Activated gamma-delta T cell treated with Interleukin-2 at 50 U/mL for 16 hours (primary cell): ENCODE measurements at regions not wholly inside any gene's neighbourhood (a gene's known extent, or its start where the extent isn't known, plus 50 kb on each side); places are given as distances from the start of the nearest gene placed in this dataset.

Experiments
- DNase-seq: peaks from one replicate; pipeline ENCODE4 v3.0.0-alpha.2; 2020

DNA sequence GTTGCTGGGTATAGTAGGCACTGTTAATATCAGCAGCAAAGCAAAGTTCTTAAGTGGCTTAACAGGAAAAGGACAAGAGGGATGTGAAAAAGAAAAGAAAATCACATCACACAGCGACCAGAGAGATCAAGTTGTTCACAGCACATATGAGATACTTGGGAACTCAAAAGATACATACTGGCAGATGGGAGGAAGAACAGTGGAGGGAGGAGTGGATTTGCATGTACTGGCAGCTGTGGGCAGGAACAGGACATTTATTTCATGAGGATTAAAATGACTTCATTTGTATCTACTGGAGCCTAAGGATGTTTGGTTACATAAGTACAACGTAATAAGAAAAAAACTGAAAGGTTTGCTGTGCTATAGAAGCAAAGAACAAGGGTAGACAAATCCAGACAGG, 136.5 kb upstream of the IFNG-AS1 start:
- DNase-seq, result no peak

DNA sequence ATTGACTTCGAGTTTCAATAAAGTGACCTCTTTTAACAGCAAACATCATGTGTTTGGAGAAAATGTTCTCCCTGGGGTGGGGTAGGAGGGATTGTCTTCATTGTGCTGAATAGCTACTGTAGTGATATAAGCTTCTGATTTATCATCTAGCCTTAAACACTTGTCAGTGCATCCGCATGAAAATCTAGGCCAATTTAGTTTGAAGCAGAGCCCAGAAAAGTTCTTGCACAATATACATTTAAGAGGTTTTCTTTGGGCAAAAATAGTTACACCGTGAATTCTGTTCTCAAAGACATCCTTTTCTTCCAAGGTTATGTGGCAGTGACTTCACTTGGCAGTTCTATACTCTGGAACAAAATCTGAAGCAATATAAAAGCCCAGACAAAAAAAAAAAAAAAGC, 136.0 kb upstream of the IFNG-AS1 start:
- DNase-seq, result no peak

DNA sequence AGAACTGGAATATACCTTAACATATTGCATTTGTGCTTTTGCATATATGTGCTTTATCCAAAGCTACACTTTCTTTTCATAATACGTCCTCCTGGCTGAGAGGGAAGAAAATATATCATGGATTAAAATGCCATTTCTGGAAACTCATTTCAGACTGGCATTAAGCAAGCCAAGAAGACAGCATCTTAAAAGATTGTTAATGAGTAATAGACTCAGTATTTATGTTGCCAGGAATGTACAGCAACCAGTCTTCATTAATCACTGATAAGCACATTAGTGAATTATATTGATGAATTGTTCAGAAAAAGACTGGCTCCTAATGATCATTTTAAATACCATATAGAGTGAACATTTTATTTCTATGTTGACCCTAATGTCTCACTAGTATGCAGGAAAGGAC, 134.9 kb upstream of the IFNG-AS1 start:
- DNase-seq, result no peak

DNA sequence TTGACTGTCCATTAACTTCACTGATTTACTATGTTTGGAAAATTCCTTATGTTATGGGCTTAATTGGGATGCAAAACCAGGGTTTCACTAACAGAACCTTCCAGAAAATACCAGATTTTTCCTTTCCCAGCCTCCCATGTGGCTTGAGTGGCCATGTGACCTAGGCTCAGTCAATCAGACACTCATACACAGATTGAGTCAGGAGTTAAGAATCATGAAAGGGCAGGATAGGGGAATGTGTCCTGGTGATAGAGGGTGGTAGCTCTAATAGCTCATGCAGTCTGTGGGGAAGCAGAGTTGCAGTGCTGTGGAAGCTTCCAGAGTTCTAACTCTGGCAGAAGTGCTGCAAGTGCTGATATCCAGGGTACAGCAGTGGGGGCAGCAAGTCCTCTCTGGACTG, 134.1 kb upstream of the IFNG-AS1 start:
- no peak for DNase-seq

DNA sequence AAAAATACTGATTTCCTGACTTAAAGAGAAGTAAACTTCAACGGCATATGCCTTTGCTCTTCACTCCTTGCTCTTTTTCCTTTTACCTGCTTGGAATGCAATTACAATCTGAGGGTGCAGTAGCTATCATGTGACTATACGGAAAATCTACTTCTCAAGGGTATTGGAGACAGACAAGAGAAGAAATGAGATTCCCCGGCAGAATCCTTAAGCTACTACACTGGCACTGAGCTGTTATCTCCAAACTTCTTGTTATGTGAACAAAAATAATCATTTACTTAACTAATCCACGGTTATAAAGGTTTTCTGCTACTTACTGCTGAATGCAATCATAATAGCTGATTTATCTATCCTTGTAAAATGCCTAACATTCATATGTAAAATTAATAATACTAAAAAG, 118.0 kb upstream of the IFNG-AS1 start:
- DNase-seq, result no peak

DNA sequence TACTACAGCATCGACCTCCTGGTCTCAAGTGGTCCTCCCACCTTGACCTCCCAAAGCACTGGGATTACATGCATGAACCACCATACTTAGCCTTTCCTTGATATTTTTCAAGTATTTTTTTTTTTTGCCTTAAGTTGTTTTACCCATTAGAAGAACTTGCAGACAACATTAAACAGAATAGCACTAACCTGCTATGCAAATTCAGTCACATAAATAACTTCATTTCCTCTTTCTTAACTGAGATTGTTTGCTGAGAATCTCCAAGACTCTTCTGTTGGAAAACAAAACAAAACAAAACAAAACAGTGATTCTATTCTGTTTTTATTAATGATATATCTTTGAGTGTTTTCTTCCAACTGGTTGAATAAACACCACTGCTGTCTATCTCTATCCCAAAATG, 115.9 kb upstream of the IFNG-AS1 start:
- DNase-seq, result no peak

DNA sequence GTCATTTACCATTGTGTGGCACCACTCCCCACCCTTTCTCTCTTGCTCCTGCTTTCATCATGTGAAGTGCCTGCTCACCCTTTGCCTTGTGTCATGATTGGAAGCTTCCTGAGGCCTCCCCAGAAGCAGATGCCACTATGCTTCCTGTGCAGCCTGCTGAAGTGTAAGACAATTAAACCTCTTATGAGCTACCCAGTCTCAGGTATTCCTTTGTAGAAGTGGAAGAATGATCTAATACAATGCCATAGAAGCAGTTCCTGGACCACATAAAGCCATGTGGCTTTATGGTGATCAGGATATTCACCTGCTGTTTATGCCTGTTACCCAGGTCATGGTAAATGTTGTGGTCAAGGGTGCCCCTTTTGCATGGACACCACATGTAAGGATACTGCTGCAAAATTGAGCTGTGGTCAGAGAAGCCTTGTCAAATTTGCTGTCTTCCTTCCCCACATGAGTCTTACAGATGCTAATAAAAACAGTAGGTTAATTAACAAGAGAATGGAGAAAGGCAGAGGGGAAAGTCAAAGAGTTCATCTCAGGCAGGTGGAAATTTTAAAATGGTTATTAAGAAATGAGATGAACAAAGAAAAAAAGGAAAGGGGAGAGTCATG, 112.8 kb upstream of the IFNG-AS1 start:
- no peak for DNase-seq

DNA sequence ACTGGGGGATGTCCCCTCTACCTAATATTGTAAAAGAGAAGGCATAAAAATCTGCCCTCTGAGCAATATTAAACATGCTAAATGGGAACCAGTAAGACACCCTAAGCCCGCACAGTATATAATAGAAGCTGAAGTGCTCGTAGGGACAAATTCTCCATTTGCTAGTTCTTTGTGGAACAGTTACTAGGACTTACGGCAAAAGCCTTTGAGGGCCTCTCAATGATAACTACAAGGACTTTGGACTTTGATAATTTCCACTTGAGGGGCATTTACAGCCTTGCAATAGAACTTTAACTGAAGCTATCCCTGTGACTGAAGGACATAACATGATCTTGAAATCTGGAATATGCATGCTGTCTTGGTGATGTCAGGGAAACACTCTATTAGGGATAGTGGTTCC, 111.5 kb upstream of the IFNG-AS1 start:
- DNase-seq, result no peak

DNA sequence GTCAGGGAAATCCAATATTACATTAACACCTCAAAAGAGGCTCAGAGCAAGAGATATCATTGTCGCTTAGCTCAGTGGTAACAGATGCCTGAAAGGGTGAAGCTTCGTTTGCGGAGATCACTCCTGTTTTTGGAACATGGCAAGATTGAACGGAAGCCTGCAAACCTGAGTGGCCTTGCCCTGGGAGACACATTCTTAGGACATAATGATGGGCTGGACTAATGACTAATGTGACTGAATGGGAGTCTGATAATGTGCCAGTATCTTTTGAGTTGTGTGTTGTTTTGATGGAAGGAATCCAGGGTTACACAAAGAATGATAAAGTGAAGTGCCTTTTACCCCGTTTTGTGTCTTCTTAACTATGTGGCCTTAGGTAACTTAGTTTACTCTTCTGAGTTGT, 109.3 kb upstream of the IFNG-AS1 start:
- DNase-seq, result no peak

DNA sequence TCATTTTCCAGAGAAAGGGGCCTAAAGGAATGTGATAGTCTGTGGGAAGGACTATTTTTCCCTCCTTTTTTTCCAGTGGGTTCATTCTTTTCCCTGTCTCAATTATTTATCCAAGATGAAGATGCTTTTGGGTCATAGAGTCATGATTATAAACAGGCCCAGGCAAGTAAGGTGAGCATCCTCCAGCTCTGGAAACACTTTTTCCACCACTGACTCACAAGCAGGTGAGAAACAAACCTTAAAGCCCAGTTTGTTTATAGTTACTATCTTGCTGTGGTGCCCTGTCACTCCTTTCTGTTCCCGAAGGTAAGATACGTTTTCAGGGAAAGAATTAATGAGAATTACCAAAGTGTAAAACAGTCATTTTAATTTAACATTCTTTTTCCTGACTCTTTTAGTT, 107.7 kb upstream of the IFNG-AS1 start:
- no peak for DNase-seq

DNA sequence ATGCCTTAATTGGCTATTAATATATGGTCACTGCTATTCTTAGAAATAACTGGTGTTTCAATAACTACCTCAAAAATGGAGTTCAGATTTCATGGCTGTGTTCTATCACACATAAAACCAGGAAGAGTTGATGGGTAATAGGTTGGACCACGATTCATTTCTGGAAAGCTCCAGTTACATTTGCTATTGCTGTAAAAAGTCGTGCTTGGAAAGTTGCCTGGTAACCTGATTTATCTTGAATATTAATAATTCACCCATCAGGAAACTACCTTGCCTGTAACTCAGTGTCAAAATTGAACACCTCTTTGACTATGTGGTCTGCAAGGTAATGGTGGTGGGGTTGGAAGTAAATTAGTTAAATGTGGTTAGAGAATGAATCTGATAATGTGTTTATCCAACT, 104.7 kb upstream of the IFNG-AS1 start:
- no peak for DNase-seq

DNA sequence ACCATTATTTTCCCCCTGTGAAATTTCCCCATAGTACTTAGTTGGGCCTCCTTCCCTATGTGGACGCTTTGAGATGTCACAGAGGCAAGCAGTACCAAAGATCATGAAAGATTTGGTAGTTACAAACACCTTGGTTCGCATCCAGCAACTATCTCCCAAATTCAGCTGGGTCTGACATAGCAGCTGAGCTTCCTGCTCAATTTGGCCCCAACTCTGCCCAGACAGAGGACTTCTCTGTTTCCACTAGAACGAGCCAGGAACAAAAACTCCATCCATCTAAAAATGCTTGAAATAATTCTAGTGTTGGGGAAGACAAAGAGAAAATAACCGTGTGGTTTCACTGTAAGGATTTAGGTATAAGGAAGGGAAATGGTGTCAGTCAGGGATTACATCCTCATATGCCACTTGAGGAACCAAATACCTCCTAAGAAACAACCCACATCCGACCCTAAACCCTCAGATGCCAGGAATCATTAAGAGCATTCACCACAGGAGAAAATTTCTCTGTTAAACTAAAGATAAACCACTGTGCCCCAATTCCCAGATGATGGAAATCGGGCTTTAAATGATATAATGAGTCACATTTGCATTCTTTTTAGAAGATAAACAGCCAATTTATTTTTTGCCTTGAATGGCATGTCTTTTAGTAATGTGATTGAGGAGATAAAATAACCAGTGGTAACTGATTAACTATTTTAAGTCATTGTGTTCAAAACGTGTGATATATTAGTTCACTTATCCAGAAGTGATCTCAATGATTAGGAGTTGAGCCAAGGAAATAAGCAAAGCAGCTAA, 103.7 kb upstream of the IFNG-AS1 start:
- no peak for DNase-seq

DNA sequence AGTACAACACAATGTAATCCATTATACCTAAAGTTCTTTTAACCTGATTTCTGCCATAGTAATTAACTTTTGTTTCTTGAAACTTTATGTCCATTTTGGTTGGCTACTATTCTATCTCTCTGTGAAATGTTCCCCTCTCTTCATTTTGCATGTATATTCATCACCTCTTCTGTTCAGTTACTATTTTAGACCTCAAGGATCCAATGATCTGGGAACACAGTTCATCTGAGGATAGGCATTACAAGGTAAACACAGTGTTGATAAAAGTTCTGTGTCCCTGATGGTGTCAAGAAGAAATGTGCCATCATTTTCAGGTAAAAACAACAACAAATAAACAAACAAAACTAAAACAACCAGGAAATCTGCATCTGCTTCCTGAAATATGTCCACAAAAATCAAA, 102.2 kb upstream of the IFNG-AS1 start:
- no peak for DNase-seq

DNA sequence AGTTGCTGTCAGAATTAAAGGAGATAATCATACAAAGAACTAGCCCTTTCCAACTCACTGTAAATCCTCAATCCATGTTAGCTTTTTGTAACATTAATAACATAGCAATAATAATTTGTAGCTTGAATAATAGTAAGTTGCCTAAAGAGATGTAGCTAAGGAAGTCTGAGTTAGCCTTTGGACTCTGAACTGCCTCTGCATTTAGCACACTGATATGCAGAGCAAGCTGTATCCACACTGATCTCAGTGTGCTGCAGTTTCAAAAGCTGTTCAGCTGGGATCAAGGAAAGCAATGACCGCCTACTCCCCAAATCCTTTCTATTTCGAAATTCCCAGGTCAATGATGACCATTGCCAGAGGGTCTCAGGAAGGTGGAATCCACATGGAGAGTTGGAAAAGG, 99.3 kb upstream of the IFNG-AS1 start:
- no peak for DNase-seq

DNA sequence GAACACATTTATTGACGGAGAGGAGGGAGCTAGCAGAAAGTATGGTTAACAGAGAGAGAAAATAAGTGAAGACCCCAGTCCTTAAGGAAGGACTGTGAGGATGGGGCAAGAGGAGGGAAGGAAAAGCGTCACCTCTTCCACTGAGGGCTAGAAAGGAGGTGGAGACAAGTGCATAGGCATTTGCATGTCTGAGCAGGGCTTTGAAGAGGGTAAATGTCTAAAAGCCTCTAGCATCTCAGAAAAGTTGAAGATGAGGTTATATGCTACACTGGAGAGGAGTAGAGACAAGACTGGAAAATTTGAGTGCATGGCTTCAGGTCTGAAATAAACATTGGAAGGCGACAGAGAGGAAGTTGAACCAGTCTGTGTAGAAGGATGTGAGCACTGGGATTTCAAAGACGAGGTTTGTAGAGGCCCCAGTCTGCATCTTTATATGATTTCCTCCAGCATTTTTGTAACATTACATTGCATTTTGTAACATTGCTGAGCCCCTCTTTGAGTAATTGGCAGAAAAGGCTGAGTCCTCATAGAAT, 98.5 kb upstream of the IFNG-AS1 start:
- DNase-seq, result no peak

DNA sequence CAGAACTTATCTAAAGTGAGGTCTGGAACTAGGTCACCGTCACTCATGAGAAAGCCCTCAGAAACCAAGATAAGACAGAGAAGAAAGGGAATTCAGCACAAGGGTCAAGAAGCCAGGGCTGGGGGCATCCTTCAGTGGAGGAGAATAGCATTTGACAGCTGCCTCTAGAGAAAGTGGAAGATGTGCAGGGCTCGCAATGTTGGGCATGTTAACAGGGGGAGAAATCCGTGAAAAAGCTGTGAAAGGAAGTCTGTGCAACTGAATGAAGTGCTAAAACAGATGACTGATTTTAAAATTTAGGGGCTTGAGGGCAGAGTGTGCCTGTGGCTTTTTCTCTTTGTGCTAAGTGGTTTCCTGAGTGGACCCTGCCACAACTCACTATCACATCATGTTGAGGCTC, 97.7 kb upstream of the IFNG-AS1 start:
- no peak for DNase-seq

DNA sequence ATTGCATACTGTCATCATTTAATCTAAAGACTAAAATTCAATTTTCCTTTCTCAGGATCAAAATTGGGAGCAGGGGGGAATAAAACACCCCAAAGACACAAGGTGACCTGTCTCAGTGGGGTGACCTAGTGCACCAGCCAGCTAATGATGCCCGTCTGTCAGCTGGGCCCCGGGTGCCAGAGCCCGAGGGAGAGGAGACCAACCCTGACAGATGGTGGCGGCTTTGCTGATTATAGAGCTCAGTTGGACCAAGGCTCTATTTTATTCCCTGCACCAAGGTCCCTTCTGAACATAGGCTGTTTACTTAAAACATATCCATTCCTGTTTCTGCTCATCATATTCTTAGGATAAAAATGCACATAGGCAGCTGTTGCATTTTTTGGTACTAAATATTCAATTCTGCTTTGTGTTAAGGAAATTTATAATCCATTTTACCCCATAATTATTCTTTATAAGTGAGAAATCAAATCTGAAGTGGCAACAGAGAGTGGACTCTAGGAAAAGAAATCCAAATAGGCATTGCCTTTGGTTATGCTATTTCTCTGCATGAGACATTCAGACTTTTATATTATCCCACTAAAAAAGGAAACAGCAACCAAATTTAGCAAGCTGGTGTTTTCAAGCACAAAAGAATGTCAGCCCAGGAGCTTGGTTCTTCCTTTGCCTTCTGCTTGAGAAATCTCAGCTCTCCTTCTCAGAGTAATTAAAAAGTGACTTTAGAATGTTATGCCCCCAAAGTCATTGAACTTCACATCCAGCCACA, 96.8 kb upstream of the IFNG-AS1 start:
- no peak for DNase-seq

DNA sequence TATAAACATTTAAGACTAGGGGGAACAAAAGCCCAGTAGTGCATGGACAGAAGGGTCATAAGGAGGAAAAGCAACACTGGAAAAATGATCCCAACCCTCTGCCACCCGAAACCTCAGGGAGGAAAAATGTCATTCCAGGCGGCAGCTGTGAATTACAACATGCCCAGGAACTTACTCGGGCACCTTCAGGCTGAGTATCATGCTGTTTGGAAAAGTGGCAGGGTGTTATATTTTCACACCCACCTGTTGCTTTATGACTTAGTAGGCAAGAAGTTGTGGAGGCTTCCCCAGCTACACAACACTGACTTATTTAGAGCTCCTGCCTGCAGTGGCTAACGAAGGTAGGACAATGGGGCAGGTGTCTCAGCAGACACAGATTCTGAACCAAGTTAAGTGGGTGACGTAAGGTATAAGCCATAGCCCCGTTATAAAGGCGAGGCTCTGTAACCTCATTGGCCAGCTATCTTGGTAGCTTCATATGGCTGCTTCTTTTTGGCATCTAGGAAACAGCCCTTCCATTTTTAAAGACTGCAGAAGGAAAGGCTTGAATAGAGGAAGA, 96.1 kb upstream of the IFNG-AS1 start:
- no peak for DNase-seq

DNA sequence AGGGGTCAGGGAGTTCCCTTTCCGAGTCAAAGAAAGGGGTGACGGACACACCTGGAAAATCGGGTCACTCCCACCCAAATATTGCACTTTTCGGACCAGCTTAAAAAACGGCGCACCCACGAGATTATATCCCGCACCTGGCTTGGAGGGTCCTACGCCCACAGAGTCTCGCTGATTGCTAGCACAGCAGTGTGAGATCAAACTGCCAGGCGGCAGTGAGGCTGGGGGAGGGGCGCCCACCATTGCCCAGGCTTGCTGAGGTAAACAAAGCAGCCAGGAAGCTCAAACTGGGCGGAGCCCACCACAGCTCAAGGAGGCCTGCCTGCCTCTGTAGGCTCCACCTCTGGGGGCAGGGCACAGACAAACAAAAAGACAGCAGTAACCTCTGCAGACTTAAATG, 88.8 kb upstream of the IFNG-AS1 start:
- DNase-seq, result peak; percentile 46

DNA sequence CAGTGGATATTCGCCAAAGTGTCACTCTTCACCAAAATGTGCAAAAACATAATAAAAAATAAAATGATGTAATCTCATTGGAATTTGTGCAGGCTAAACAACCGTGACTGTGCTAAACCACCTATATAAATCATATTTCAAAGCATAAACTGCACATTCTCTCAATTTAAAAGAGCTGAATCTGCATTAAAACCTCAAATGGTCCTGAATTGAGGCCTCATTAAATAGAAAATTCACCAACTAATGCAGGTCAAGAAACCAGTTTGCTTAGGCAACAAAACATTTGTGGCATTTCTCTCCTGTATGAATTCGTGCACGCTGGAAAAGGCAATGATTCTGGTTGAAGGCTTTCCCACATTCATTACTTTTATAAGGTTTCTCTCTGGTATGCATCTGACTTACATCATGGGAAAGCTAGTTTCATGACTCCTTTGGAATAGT, 80.1 kb upstream of the IFNG-AS1 start:
- DNase-seq, result no peak

DNA sequence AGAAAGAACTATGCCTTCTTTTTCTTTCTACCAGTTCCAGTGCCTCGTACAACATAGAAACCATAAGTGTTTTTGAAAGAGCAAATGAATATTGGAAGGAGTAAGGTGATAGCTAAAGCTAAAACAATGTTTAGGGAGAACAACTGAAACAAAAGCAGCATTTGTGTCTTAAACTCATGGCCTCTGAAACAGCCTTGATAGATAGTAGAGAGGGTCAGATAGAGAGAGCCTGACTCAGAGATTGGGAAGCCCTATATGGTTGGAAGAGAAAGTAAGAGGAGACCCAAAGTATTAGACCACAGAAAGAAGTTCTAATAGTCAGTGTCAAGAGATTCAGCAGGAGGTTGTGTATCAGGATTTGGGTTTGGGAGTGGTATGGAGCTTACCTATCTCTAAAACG, 79.6 kb upstream of the IFNG-AS1 start:
- DNase-seq, result no peak

DNA sequence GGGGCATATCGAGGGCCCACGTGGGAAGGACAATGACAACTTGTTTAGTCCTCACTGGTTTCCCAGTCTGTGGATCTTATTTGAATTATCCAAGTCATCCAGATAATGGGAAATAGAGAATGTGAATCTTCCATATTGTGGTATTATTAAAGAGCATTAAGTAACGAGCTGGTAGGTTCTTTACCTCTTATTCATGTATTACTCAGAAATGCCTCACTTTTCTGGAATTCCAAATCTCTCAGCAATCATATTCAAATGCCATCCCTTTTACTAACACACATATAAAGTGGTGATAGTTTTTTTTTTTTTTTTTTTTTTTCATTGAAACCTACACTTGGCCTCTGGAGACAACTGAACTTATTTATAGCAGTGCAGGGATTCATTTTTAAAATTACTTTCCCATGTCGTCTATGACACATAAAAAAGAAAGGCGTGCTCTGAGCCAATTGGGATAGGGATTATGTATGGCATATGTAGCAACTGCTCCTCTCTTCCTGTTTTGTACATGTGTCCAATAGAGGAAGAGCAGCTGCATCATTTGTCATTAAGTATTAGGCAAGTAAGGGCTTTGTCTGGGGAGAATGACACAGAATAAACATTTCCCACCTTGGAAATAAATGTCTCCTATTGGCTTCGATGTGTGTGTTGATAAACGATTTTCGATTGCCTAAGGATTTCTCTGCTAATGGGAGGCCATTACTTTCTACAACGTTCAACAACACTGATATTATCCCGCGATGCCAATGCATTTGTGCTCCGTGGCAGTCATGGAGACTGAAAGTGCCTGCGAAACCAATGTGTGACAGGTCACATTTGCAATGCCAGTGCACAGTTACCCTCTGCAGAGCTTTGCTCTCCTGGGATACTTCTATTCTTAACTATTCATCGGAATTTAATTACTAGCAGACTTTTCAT, 78.6 kb upstream of the IFNG-AS1 start:
- no peak for DNase-seq

DNA sequence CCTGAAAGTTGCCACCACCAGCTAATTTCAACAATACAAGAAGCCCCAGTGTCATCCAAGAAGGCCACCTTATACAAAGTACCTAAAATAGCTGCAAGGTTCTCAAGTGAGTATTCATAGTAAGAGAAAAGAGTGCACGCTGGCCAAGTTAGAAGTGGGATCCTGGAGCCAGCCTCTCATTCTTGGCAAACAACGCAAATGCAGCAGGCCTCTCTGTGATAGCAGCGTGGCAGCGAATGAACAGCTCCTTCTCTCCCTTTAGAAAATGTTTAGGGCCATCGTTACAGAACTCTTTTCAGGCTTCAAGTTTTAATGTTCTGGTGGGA, 78.0 kb upstream of the IFNG-AS1 start:
- no peak for DNase-seq
